ENCODE measurements at regions not wholly inside any gene's neighbourhood (a gene's known extent, or its start where the extent isn't known, plus 50 kb on each side); places are given as distances from the start of the nearest gene placed in this dataset.
"Not testable (repeated sequence)": the region's sequence is repeated elsewhere in the genome, so short reads cannot be mapped to it uniquely, and the experiment has no call there.

DNA sequence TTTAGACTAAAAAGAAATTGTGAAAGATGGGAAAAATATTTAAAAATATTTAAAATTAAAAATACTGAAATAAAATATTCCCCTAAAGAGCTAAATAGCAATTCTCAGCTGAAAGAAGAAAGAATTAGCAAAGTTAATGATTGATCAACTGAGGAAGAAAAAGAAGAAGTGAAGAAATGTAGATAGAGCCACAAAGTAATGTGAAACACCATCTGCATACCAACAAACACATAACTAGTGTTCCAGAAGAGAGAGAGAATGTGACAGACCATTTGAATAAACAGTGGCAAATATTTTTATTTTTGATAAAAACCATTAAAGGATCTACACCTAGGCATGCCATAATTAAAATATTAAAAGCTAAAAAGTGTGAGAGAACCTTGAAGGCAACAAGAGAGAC, 784.5 kb upstream of the ZWINT start:
- DNase-seq = no peak

- no peak for DNase-seq
Measured at GRCh38 chr10:57142925-57143576, 782.0 kb upstream of the ZWINT start.

- no peak for DNase-seq
Measured at GRCh38 chr10:57141708-57142107, 780.6 kb upstream of the ZWINT start.

GRCh38 chr10:57119684-57120083, 758.6 kb upstream of the ZWINT start:
- no peak for DNase-seq

DNA sequence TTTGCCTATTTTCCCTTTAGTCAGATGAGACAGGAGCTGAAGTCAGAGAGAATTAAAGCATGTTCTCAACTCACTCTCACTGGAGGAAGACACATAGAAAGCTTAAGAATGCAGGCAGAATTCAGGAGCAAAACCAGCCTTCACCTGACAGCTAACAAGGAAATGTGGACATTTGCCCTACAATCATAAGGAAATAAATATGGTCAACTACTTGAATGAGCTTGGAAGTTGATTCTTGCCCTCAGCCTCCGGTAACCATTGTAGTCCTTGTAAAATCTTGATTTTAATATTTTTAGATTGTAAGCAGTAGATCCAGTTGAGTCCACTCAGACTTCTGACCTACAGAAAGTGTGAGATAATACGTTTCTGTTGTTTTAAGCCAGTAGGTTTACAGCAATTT, 752.5 kb upstream of the ZWINT start:
- DNase-seq = no peak

DNA sequence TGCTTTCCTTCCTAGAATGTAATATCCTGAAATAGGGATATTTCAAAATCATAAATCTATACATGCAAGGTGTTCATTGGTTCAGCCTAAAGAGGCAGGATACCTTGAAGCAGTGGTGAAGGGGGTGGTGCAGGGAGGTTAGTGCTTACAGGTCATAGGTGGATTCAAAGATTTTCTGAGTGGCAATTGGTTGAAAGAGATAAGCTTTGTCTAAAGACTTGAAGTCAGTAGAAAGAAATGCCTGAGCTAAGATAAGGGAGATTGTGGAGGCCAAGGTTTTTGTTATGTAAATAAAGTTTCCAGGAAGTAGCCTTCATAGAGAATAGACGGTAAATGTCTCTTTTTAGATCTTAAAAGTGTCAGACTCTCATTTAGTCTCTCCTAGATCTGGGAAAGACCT, 741.2 kb upstream of the ZWINT start:
- DNase-seq = no peak

- no peak for DNase-seq
Measured at GRCh38 chr10:57098146-57098545, 737.1 kb upstream of the ZWINT start.

- DNase-seq = no peak
Measured at GRCh38 chr10:57096044-57096443, 735.0 kb upstream of the ZWINT start.

DNA sequence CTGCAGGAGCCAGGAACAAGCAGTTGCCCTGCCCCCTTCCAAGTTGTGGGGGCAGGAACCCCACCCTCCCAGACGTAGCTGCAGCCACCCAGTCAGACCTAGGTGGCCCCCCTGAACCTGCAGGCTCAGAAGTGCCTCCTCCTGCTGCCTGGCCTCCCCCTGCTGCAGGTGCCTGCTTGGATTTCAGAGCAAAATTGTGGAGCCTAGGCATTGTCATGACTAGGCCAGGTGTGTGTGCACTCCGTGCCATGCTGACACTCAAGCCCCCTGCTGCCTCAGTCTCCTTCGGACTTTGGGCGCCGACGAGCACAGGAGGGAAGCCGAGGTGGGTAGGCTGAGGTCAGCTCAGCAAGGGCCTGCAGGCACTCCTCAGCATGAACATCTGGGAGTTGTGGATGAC, 733.9 kb upstream of the ZWINT start:
- DNase-seq = no peak

DNA sequence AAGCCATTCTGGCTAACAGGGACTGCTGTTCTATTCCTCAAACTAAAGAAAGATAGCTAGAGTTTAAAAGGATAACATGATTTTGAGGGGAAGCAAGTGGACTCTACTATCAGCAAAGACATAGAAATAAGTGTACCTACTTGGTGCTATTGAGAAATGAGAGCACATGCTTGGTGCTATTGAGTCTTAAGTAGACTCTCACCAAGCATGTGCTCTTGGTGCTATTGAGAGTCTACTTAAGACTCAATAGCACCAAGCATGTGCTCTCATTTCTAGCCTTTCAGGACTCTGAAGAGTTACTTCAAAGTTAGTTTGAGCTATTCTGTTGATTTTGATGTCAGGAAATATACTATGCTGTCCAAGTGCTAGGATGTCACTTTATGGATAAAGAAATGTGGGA, 733.0 kb upstream of the ZWINT start:
- no peak for DNase-seq

- DNase-seq = no peak
Measured at GRCh38 chr10:57053530-57053929, 692.5 kb upstream of the ZWINT start.

GRCh38 chr10:57049096-57049495, 688.0 kb upstream of the ZWINT start:
- no peak for DNase-seq

DNA sequence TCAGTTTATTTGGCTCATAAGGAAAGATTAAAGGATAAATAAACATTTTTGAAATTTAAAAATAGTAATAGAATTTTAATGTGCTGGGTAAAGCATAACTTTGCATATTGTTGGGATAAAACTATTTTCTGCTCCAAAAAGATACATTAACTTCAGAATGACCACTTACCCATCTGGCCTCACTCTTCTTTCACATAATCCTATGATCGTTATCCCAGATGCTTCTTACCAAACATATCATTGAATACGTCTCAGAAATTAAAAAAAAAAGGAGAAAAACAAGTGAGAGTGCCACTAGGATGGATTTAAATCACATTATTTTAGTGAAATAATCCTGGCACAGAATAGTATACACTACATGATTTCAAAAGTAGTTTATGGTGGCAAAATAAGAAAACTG, 677.5 kb upstream of the ZWINT start:
- no peak for DNase-seq

GRCh38 chr10:57035310-57035709, 674.3 kb upstream of the ZWINT start:
- DNase-seq = no peak

GRCh38 chr10:57032301-57032700, 671.2 kb upstream of the ZWINT start:
- DNase-seq = not testable (repeated sequence)

DNA sequence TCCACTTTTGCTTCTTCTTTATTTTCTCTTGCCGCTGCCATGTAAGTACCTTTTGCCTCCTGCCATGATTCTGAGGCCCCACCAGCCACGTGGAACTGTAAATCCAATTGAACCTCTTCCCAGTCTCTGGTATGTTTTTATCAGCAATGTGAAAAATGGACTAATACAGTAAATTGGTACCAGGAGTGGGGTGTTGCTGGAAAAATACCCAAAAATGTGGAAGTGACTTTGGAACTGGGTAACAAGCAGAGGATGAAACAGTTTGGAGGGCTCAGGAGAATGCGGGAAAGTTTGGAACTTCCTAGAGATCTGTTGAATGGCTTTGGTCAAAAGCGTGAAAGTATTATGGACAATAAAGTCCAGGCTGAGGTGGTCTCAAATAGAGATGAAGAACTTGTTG, 670.3 kb upstream of the ZWINT start:
- no peak for DNase-seq

DNA sequence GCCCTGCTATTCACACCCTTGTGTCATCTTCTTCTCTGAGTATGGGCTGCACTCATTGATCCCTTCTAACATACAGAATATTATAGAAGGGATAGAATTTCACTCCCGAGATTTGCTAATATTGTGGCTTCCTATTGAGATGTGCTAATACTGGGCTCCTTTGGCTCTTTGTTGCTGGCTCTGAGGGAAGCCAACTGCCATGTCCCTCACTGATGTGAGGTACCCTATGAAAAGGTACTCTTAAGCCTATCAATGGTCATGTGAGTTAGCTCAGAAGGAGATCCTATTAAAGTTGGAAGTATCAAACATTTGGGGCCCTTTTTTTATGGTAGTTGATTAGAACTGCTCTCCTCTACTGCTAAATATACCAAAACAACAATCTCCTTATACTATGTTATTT, 665.2 kb upstream of the ZWINT start:
- no peak for DNase-seq

- DNase-seq = no peak
Measured at GRCh38 chr10:57023626-57024025, 662.6 kb upstream of the ZWINT start.

- no peak for DNase-seq
Measured at GRCh38 chr10:57018452-57018851, 657.4 kb upstream of the ZWINT start.

- DNase-seq = no peak
Measured at GRCh38 chr10:57017356-57018037, 656.4 kb upstream of the ZWINT start.

DNA sequence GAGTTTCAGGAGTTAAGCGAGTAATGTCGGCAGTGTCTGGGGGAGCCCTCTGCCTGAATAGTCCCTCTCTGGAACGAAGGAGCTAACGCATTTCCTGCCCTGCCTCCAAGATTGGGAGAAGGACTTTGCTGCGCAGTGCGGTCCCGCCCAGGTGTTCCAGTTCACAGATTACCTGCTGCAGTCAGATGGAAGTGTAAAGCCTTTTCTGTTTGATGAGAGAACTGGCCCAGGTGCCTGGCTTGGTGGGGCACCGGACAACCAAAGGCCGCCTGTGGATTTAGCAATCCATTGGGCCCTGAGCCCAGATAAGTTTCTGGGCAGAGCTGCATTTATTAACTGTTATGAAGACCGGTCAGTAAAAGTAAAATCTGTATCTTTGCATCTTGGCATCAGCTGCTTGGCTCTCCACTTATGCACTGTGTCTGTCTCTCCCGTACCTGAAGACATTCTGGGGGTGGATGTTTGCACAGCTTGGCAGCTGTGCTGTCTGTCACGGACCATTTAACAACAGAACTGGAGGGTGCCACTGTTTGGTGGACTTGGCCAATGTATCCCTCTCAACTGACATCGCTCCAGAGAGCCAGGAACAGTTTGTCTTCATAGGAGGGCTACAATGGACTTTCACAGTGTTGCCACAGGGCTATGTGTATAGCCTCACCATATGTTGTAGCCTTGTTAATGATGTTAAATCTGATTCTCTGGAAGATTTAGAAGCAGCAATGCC, 654.7 kb upstream of the ZWINT start:
- DNase-seq = no peak

GRCh38 chr10:57015187-57015586, 654.1 kb upstream of the ZWINT start:
- no peak for DNase-seq

DNA sequence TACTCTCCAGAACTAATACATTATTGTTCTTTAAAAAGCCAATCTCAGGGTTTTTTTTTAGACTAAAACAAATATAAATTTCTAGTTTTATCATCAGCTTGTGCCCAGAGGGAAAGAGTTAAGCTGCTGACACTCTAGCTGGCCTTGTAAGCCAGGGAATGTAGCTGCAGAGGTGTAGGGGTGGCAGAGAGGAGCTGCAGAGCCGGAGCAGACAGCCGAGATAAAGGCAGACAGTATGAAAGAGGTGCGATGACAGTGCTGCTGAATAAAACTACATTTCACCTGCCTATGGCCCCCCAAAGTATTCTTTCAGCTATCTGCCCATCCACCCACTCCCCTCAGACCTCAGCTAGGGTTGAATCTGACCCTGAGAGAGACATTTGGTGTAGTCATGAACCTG, 653.7 kb upstream of the ZWINT start:
- no peak for DNase-seq

DNA sequence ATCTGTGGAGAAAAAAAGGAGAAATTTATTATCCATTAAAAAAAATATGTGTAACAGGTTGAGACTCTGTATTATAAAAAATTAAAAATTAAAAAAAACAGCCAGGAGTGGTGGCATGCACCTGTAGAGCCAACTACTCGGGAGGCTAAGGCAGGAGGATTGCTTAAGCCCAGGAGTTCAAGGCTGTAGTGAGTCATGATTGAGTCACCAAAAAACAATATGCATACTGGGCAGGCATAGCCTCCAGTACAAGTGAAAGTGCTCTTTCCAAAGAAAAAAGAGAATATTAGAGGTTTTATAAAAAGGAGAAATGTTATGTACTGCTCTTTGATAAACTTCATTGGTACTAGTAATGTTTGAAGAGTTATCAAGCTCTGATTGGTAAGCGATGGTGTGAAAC, 647.1 kb upstream of the ZWINT start:
- no peak for DNase-seq
